ENCODE measurements at regions not wholly inside any gene's neighbourhood (a gene's known extent, or its start where the extent isn't known, plus 50 kb on each side); places are given as distances from the start of the nearest gene placed in this dataset.

- TF ChIP-seq CTCF (IDR thresholded peaks at IDR 0.05) (no peak), POLR2A (IDR thresholded peaks at IDR 0.05) (no peak)
These were observed 252.6 kb upstream of the COBL start for GRCh38 chr7:51569176-51569575.

All from body of pancreas (tissue), 4 donors.